Neuron (in vitro differentiated cells): ENCODE measurements at regions not wholly inside any gene's neighbourhood (a gene's known extent, or its start where the extent isn't known, plus 50 kb on each side); places are given as distances from the start of the nearest gene placed in this dataset.

ENCODE experiments used
- H2AFZ ChIP-seq: one replicate; pipeline ENCODE4 v1.6.1; 2013; ENCODE audit warnings: low read depth, mild to moderate bottlenecking, inconsistent platforms, low read length, moderate library complexity
- H3K27me3 ChIP-seq: one replicate; pipeline ENCODE4 v1.6.1; 2013; ENCODE audit warnings: low read length; ENCODE audit not compliant: insufficient read depth
- H3K36me3 ChIP-seq: one replicate; pipeline ENCODE4 v1.6.1; 2013; ENCODE audit warnings: low read length; ENCODE audit not compliant: insufficient read depth
- H3K4me1 ChIP-seq: one replicate; pipeline ENCODE4 v1.6.1; 2013; ENCODE audit warnings: low read length; ENCODE audit not compliant: insufficient read depth
- H3K4me3 ChIP-seq: 2 replicates; pipeline ENCODE4 v1.5.1; 2013; ENCODE audit warnings: mild to moderate bottlenecking, low read length, moderate library complexity
- H3K9me3 ChIP-seq: one replicate; pipeline ENCODE4 v1.6.1; 2013; ENCODE audit warnings: low read length

GRCh38 chr18:32566960-32567359 lies 96.3 kb upstream of the GAREM1 start:
- Histone ChIP-seq H3K36me3 (no peaks in the 10 kb centered on the region), H3K4me3 (no peak overlapping the region), H3K27me3 (no peaks in the 10 kb centered on the region), H3K4me1 (no peaks in the 10 kb centered on the region), H2AFZ (no peak overlapping the region), H3K9me3 (no peaks in the 10 kb centered on the region)

- no peaks in the 10 kb centered on the region for H3K9me3 ChIP-seq
- H3K4me3 ChIP-seq = no peak overlapping the region
- H3K36me3 ChIP-seq = no peaks in the 10 kb centered on the region
- H3K4me1 ChIP-seq = peaks cover 1% of the 10 kb centered on the region
- H3K27me3 ChIP-seq = no peaks in the 10 kb centered on the region
- no peak overlapping the region for H2AFZ ChIP-seq
Observed at GRCh38 chr18:32553640-32554365, 83.1 kb upstream of the GAREM1 start.

DNA sequence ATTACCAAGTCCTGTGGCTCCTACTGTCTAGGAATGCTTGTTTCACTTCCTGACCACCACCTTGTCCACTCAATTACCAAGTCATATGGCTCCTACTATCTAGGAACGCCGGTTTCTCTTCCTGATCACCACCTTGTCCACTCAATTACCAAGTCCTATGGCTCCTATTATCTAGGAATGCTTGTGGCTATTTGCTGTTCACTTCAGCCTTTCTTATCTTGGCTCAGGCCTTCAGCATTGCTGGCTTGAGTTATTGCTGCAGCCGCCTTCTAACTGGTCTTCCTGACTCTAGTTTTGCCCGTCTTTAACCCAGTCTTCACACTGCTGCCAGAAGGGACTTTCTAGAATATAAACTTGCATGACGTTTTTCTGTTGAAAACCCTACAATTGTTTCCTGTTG lies 82.5 kb upstream of the GAREM1 start:
- Histone ChIP-seq H3K36me3 (no peaks in the 10 kb centered on the region), H3K4me1 (peaks cover 5% of the 10 kb centered on the region), H3K27me3 (no peaks in the 10 kb centered on the region), H2AFZ (no peak overlapping the region), H3K9me3 (no peaks in the 10 kb centered on the region), H3K4me3 (no peak overlapping the region)

DNA sequence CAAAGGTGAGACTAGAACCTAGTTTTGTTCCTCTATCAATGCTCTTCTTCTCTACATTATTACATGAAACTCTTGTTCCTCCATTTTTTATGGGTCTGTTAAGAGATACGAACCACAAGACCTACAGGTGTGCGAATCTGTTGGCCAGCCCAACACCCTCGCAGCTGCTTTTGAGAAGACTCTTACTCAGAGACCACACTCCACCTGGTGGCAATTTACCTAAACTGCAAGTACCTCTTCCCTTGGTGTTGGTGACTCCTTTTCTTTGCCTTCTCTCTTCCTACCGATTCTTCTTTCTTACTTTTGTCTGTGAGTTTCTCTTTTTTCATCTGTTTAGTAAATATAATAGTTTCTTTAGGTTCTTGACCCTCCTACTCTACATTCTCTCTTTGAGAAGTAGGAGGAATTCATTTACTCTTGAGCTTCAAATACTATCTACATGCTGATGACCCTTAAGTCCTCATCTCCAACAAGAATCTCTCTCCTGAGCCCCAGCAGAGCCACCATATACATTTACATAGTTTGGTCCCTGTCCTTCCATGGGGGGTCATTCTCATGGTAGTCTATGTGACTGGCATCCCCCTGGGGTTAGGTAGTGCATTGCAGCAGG lies 81.8 kb upstream of the GAREM1 start:
- Histone ChIP-seq H3K27me3 (no peaks in the 10 kb centered on the region), H3K4me3 (no peak overlapping the region), H3K9me3 (no peaks in the 10 kb centered on the region), H3K4me1 (peaks cover 5% of the 10 kb centered on the region), H2AFZ (no peak overlapping the region), H3K36me3 (no peaks in the 10 kb centered on the region)

GRCh38 chr18:32550963-32551362 lies 80.3 kb upstream of the GAREM1 start:
- no peak overlapping the region for H2AFZ ChIP-seq
- no peaks in the 10 kb centered on the region for H3K9me3 ChIP-seq
- peaks cover 5% of the 10 kb centered on the region for H3K4me1 ChIP-seq
- no peaks in the 10 kb centered on the region for H3K27me3 ChIP-seq
- H3K4me3 ChIP-seq = no peak overlapping the region
- no peaks in the 10 kb centered on the region for H3K36me3 ChIP-seq

DNA sequence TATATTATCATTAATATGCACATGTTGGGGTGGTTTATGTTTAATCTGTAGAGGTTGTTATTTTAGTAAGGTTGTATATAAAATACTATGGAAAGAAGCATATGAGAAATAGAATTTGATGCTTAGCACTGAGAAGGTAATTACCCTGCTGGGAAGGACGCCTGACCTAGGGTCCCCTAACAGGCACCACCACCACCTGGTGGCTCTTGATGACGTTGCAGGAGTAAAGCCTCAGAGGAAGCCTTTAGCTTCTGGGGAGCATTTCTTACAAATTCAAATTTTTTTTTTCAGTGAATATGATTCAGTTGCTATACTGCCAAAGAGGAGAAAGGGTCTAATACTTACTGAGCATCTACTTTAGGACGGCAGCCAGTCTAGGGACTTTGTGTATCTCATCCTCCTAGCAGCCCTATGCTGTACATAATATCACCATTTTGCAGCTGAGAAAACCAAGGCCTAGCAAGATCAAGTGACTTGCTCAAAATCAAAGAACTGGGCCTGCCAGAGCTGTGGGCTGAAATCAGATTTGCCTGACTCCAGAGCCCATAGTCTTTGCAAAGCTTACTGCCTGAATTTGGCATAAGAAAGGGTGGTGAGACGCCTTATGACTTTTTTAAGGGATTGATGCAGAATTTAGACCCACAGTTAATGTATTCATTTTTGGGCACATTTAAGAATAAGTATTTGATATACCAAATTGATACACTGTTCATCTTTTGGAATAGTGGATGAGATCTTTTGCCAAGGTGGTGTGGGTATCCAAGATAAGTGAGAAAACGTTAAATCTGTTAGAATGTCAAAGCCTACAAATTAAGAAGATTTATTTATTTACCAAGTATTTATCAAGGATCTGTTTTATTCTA lies 78.8 kb upstream of the GAREM1 start:
- H3K4me1 ChIP-seq = peaks cover 5% of the 10 kb centered on the region

DNA sequence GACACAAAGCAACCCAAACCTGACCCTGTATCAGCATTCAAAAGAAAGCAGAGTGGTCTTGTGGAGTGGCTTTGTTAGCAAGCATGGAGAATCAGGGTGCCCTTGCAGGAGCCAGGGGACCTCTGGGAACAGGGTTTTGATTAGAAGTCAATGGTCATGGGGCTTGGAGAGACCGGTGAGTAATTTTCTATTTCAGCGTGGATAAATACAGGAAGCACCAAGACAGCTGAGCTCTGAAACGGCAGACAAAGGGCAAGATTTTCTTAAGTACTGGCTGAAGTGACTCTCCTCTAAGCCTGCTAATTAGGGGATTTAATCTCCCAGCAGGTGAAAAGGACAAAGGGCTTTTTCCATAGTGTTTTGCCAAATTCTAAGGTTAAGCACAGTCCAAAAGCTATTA lies 78.0 kb upstream of the GAREM1 start:
- no peaks in the 10 kb centered on the region for H3K36me3 ChIP-seq
- H3K27me3 ChIP-seq = no peaks in the 10 kb centered on the region
- no peak overlapping the region for H2AFZ ChIP-seq
- H3K4me1 ChIP-seq = peaks cover 5% of the 10 kb centered on the region
- no peak overlapping the region for H3K4me3 ChIP-seq
- no peaks in the 10 kb centered on the region for H3K9me3 ChIP-seq

More for the DNA sequence above, 78.8 kb upstream of the GAREM1 start:
- no peaks in the 10 kb centered on the region for H3K36me3 ChIP-seq
- H3K4me3 ChIP-seq = no peak overlapping the region
- H2AFZ ChIP-seq = no peak overlapping the region
- H3K27me3 ChIP-seq = no peaks in the 10 kb centered on the region
- no peaks in the 10 kb centered on the region for H3K9me3 ChIP-seq

GRCh38 chr18:32545631-32546030 lies 74.9 kb upstream of the GAREM1 start:
- Histone ChIP-seq H2AFZ (no peak overlapping the region), H3K4me1 (peaks cover 5% of the 10 kb centered on the region), H3K36me3 (no peaks in the 10 kb centered on the region)

DNA sequence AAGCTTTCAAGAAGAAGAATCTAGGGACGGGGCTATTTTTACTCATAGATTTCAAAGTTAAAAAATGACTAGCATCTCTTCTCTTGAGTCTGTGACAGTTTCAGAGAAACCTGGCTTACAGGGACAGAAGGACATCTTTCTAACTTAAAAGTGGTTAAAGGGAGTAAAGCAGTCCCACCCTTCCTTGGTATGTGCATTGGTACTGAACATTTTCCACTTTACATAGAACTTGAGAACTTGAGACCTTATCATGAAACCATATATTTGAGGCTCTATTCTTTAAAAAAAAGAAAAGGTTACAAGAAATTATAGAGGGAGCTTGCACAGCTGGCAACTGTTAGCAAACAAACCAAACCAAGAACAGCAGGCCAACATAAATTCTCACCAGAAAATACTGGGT lies 73.4 kb upstream of the GAREM1 start:
- Histone ChIP-seq H3K4me3 (no peak overlapping the region), H2AFZ (no peak overlapping the region), H3K4me1 (peaks cover 5% of the 10 kb centered on the region), H3K9me3 (no peaks in the 10 kb centered on the region), H3K27me3 (no peaks in the 10 kb centered on the region), H3K36me3 (no peaks in the 10 kb centered on the region)

More at GRCh38 chr18:32545631-32546030, 74.9 kb upstream of the GAREM1 start:
- Histone ChIP-seq H3K9me3 (no peaks in the 10 kb centered on the region), H3K4me3 (no peak overlapping the region), H3K27me3 (no peaks in the 10 kb centered on the region)

- H3K4me1 ChIP-seq = no peaks in the 10 kb centered on the region
Observed at GRCh38 chr18:32542221-32542798, 71.6 kb upstream of the GAREM1 start.

DNA sequence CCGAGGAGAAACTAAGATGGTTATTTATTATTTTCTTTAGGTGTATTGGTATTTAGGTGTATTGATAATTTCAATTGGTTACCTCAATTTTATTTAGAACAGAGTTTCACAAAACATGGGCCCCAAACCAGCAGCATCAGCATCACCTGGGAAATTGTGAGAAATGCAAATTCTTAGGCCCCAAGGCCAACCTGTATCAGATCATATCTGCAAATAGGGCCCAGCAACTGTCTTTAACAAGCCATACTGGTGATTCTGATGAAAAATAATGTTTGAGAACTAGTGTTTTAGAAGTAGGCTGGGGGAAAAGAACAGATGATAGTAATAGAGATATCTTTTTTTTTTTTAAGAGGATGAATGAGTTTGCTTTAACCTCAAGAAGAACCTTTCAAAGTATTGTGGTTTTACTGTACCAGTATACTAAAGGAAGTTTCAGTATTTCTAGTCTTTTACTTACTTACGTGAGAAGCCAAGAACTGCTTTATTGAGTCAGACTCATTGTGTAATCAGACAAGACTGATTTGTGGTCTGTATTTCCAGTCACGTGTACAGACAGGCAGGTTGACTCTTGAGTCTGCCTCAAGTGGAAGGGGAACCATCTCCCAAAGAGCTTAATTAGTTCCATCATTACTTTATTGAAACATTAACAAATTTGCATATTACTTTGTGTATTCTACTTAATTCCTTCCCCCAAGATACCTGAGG lies 60.4 kb upstream of the GAREM1 start:
- H3K36me3 ChIP-seq = no peaks in the 10 kb centered on the region
- H3K4me3 ChIP-seq = no peak overlapping the region
- H3K9me3 ChIP-seq = no peaks in the 10 kb centered on the region
- H3K4me1 ChIP-seq = no peaks in the 10 kb centered on the region
- H3K27me3 ChIP-seq = no peaks in the 10 kb centered on the region
- H2AFZ ChIP-seq = no peak overlapping the region

More at GRCh38 chr18:32542221-32542798, 71.6 kb upstream of the GAREM1 start:
- Histone ChIP-seq H2AFZ (no peak overlapping the region), H3K36me3 (no peaks in the 10 kb centered on the region), H3K27me3 (no peaks in the 10 kb centered on the region), H3K9me3 (no peaks in the 10 kb centered on the region), H3K4me3 (no peak overlapping the region)

GRCh38 chr18:32529722-32530420 lies 59.2 kb upstream of the GAREM1 start:
- H3K27me3 ChIP-seq = no peaks in the 10 kb centered on the region
- H3K4me1 ChIP-seq = no peaks in the 10 kb centered on the region
- H3K9me3 ChIP-seq = no peaks in the 10 kb centered on the region
- no peak overlapping the region for H2AFZ ChIP-seq
- no peaks in the 10 kb centered on the region for H3K36me3 ChIP-seq
- H3K4me3 ChIP-seq = no peak overlapping the region
